Activated naive CD4-positive, alpha-beta T cell treated with anti-CD3 and anti-CD28 coated beads for 36 hours (primary cell): ENCODE measurements at regions not wholly inside any gene's neighbourhood (a gene's known extent, or its start where the extent isn't known, plus 50 kb on each side); places are given as distances from the start of the nearest gene placed in this dataset.
"Not testable (repeated sequence)": the region's sequence is repeated elsewhere in the genome, so short reads cannot be mapped to it uniquely, and the experiment has no call there.

Source experiments
- CTCF ChIA-PET: fragments of 350-600 bp; sonication (Branson Sonifier 250); formaldehyde crosslinking; loops from one replicate; lab custom pipeline; 2021; ENCODE audit warnings: antibody characterized with exemption; lab: Charles Lee
- DNase-seq: peaks from one replicate; pipeline ENCODE4 v3.0.0-alpha.2; 2020
- H3K27ac Mint-ChIP-seq: one replicate; pipeline ENCODE4 v1.8.0; 2021; ENCODE audit warnings: mild to moderate bottlenecking, mixed read lengths
- H3K27me3 Mint-ChIP-seq: one replicate; pipeline ENCODE4 v1.8.0; 2021; ENCODE audit warnings: low read depth, mixed read lengths
- H3K36me3 Mint-ChIP-seq: one replicate; pipeline ENCODE4 v1.8.0; 2021; ENCODE audit warnings: low read depth, mixed read lengths
- H3K4me1 Mint-ChIP-seq: one replicate; pipeline ENCODE4 v1.8.0; 2021; ENCODE audit warnings: low read depth, mixed read lengths
- H3K4me3 Mint-ChIP-seq: one replicate; pipeline ENCODE4 v1.8.0; 2021; ENCODE audit warnings: mild to moderate bottlenecking, moderate library complexity, mixed read lengths
- H3K9me3 Mint-ChIP-seq: one replicate; pipeline ENCODE4 v1.8.0; 2021; ENCODE audit warnings: mixed read lengths
- intact Hi-C: fragments of 100-400 bp; cut with micrococcal nuclease; formaldehyde crosslinking; loops from one replicate; pipeline ENCODE4 v1.15.1; 2023

DNA sequence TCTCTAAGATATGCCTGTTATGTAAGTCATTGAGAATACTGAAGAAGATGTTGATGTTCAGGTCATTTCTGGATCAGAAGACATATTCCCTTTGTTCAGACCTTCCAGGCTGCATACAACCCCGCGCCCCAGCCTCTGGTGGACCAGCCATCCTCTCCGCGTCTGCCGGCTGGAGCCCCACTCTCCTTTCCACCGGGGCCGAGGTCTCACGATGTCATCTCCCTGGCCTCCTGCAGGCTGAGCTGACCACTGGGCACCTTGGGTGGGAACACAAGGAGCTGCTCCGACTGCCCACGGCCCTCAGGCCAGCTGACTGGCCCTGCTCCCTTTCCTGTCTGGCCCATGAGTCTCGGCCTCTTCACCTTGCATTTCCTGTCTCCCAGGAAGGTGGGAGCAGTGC is 124.6 kb downstream of the SHANK2 start:
- no peak overlapping the region for H3K4me3 Mint-ChIP-seq
- intact Hi-C loops: no loop called here
- CTCF ChIA-PET: no interaction called here
- peaks cover 4% of the 10 kb centered on the region for H3K9me3 Mint-ChIP-seq
- no peaks in the 10 kb centered on the region for H3K27me3 Mint-ChIP-seq
- DNase-seq: no peak
- H3K36me3 Mint-ChIP-seq: no peaks in the 10 kb centered on the region
- H3K27ac Mint-ChIP-seq: no peak overlapping the region
- H3K4me1 Mint-ChIP-seq: no peaks in the 10 kb centered on the region

DNA sequence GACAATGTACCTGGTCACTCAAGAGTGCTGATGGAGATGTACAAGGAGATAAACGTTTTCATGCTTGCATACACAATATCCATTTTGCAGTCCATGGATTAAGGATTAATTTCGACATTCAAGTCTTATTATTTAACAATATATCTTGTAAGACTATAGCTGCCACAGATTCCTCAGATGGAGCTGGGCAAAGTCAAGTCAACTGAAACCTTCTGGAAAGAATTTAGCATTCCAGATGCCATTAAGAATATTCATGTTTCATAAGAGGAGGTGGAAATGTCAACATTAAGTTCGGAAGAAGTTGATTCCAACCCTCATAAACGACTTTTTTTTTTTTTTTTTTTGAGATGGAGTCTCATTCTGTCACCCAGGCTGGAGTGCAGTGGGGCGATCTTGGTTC is 126.0 kb downstream of the SHANK2 start:
- CTCF ChIA-PET: not testable (repeated sequence)

DNA sequence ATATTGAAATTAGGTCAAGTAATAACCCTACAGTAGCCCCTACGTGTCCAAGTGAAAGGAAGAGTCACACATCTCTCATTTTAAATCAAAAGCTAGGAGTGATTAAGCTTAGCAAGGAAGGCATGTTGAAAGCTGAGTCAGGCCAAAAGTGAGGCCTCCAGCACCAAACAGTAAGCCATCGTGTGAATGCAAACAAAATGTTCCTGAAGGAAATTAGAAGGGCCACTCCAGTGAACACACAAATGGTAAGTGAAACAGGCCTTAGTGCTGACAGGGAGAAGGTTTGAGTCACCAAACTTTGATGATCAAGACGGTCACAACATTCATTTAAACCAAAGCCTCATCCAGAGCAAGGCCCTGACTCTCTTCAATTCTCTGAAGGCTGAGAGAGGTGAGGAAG is 127.2 kb downstream of the SHANK2 start:
- H3K4me3 Mint-ChIP-seq: no peak overlapping the region
- H3K9me3 Mint-ChIP-seq: peaks cover 4% of the 10 kb centered on the region
- intact Hi-C loops: no loop called here
- no peaks in the 10 kb centered on the region for H3K36me3 Mint-ChIP-seq
- no peak overlapping the region for H3K27ac Mint-ChIP-seq
- no peak for DNase-seq
- CTCF ChIA-PET: no interaction called here
- peaks cover 5% of the 10 kb centered on the region for H3K27me3 Mint-ChIP-seq
- H3K4me1 Mint-ChIP-seq: no peaks in the 10 kb centered on the region

More for the DNA sequence above, 126.0 kb downstream of the SHANK2 start:
- H3K9me3 Mint-ChIP-seq, DNase-seq, intact Hi-C loops, H3K4me1 Mint-ChIP-seq, H3K36me3 Mint-ChIP-seq, H3K27me3 Mint-ChIP-seq, H3K4me3 Mint-ChIP-seq, H3K27ac Mint-ChIP-seq: not testable (repeated sequence)

DNA sequence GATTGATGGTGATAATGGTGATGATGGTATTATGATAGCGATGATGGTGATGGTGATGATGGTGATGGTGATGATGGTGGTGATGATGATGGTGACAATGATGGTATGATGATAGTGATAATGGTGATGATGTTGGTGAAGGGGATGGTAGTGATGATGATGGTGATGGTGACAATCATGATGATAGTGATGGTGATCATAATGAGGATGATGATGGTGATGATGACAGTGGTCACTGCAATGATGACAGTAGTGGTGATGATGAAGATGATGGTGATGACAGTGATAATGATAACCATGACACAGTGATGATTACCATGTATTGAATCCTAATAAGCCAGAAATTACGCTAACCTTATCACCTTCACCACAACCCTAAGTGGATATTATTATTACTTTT is 128.2 kb downstream of the SHANK2 start:
- no peak for DNase-seq
- CTCF ChIA-PET: no interaction called here
- H3K36me3 Mint-ChIP-seq: no peaks in the 10 kb centered on the region
- H3K4me3 Mint-ChIP-seq: no peak overlapping the region
- intact Hi-C loops: no loop called here
- H3K27me3 Mint-ChIP-seq: peaks cover 10% of the 10 kb centered on the region
- no peak overlapping the region for H3K27ac Mint-ChIP-seq
- H3K9me3 Mint-ChIP-seq: peaks cover 4% of the 10 kb centered on the region
- H3K4me1 Mint-ChIP-seq: no peaks in the 10 kb centered on the region

DNA sequence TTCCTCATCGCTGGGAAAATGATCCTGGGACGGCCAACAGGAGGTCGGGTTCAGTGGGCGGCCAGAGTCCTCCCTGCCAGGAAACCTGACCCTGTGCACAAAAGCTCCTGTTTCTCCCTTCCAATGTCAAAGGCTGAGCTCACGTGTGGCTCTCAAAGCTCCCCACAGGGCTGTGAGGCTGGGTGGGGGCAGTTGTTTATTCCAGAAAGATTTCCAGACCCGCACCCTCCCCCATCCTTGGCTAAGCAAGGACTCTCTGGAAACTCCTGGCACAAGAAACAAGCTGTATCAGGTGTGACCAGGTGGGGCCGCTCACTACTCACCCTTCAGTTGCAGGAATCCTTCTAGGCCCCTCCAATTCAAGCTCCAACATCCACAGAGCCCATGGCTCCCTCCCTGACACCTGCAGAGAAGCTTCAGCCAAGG is 131.9 kb downstream of the SHANK2 start:
- H3K27me3 Mint-ChIP-seq: peaks cover 20% of the 10 kb centered on the region
- CTCF ChIA-PET: no interaction called here
- no peaks in the 10 kb centered on the region for H3K4me1 Mint-ChIP-seq
- intact Hi-C loops: no loop called here
- H3K4me3 Mint-ChIP-seq: no peak overlapping the region
- no peaks in the 10 kb centered on the region for H3K36me3 Mint-ChIP-seq
- peaks cover 4% of the 10 kb centered on the region for H3K9me3 Mint-ChIP-seq
- no peak for DNase-seq
- H3K27ac Mint-ChIP-seq: no peak overlapping the region

DNA sequence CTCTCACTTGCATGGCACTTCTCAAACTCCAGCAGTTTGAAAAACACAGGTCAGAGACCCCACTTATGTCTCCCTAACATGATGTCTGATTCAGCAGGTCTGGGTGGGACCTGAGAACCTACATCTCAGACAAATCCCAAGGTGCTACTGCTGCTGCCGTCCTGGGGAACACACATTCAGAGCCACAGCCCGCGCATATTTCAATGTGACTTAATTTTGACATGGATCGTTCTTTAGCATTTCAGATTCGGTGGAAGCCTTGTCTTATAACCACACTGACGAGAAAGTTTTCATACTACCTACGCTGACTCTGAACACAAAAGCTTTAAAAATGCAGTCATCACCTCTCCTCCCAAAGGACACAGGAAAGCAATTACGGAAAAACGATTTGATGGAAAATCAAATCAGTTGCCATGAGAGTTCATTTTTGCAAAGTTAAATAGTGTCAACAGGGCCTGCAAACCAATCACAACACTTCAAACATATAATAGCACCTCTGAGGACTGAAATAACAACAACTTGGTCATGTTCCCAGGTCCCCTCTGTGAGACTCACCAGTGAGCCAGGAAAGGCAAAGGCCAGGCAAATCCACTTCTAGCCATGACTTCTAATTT is 132.6 kb downstream of the SHANK2 start:
- intact Hi-C loops: no loop called here
- no peak for DNase-seq
- peaks cover 4% of the 10 kb centered on the region for H3K9me3 Mint-ChIP-seq
- CTCF ChIA-PET: no interaction called here
- H3K27me3 Mint-ChIP-seq: peaks cover 20% of the 10 kb centered on the region
- no peaks in the 10 kb centered on the region for H3K36me3 Mint-ChIP-seq
- no peak overlapping the region for H3K4me3 Mint-ChIP-seq
- no peak overlapping the region for H3K27ac Mint-ChIP-seq
- H3K4me1 Mint-ChIP-seq: no peaks in the 10 kb centered on the region

DNA sequence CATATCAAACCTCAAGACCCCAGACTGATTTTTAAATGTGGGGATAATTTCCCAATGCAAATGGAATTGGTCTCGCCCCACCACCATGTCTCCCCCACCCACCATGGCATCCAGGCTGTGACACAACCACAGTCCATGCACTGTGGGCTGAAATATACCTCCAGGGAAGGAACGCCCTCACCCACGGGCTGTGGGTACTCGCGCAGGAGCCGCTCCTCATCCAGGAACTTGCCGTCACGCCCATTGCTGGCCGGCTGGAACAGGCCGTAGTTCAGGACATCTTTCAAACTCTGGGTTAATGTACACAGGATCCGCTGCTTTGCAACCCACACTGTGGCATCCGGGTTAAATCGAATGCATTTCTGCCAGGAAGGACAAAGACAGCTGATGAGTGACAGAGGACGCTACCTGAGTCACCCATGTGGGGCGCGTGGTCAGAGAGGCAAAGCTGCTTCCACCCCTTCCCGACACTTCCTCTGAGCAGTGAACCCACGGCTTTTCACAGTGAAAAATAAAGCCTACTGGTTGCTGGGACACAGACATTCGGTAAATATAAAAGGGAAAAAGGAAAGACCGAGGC is 133.6 kb downstream of the SHANK2 start:
- H3K27ac Mint-ChIP-seq: no peak overlapping the region
- intact Hi-C loops: no loop called here
- no peaks in the 10 kb centered on the region for H3K36me3 Mint-ChIP-seq
- no peak for DNase-seq
- H3K9me3 Mint-ChIP-seq: peaks cover under 1% of the 10 kb centered on the region
- no peak overlapping the region for H3K4me3 Mint-ChIP-seq
- CTCF ChIA-PET: no interaction called here
- H3K27me3 Mint-ChIP-seq: peaks cover 20% of the 10 kb centered on the region
- H3K4me1 Mint-ChIP-seq: no peaks in the 10 kb centered on the region

DNA sequence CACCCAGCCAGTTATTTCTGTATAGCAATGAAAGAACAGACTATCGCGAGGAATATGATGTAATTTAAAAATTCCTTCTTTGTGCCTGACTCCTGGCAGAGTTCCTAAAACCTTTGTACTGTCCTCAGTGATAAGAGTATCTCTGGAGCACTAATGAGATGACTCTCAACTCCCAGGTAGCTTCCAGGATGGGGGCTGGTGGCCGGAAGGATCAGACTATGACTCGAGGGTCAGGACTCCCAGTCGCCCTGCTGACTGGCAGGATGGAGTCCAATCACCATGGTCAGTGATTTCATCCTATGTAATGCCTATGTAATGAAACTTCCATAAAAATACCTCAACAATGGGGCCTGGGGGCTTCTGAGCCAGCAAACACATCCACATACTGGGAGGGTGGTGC is 135.1 kb downstream of the SHANK2 start:
- CTCF ChIA-PET: no interaction called here
- no peaks in the 10 kb centered on the region for H3K36me3 Mint-ChIP-seq
- no peaks in the 10 kb centered on the region for H3K4me1 Mint-ChIP-seq
- no peak overlapping the region for H3K4me3 Mint-ChIP-seq
- intact Hi-C loops: no loop called here
- H3K27ac Mint-ChIP-seq: no peak overlapping the region
- no peaks in the 10 kb centered on the region for H3K9me3 Mint-ChIP-seq
- peaks cover 26% of the 10 kb centered on the region for H3K27me3 Mint-ChIP-seq
- no peak for DNase-seq

DNA sequence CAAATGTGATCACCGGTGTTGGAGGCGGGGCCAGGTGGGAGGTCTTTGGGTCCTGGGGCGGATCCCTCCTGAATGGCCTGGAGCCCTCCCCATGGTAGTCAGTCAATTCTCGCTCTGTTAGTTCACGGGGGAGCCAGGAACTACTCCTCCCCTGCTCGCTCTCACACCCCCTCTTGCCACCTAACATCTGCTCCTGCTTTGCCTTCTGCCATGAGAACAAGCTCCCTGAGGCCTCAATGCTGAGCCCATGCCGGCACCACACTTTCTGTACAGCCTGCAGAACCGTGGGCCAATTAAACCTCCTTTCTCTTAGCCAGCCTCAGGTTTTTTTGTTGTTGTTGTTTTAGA is 135.7 kb downstream of the SHANK2 start:
- H3K9me3 Mint-ChIP-seq: no peaks in the 10 kb centered on the region
- intact Hi-C loops: no loop called here
- no peak overlapping the region for H3K4me3 Mint-ChIP-seq
- H3K4me1 Mint-ChIP-seq: no peaks in the 10 kb centered on the region
- CTCF ChIA-PET: no interaction called here
- no peaks in the 10 kb centered on the region for H3K36me3 Mint-ChIP-seq
- H3K27ac Mint-ChIP-seq: no peak overlapping the region
- DNase-seq: no peak
- H3K27me3 Mint-ChIP-seq: peaks cover 27% of the 10 kb centered on the region

DNA sequence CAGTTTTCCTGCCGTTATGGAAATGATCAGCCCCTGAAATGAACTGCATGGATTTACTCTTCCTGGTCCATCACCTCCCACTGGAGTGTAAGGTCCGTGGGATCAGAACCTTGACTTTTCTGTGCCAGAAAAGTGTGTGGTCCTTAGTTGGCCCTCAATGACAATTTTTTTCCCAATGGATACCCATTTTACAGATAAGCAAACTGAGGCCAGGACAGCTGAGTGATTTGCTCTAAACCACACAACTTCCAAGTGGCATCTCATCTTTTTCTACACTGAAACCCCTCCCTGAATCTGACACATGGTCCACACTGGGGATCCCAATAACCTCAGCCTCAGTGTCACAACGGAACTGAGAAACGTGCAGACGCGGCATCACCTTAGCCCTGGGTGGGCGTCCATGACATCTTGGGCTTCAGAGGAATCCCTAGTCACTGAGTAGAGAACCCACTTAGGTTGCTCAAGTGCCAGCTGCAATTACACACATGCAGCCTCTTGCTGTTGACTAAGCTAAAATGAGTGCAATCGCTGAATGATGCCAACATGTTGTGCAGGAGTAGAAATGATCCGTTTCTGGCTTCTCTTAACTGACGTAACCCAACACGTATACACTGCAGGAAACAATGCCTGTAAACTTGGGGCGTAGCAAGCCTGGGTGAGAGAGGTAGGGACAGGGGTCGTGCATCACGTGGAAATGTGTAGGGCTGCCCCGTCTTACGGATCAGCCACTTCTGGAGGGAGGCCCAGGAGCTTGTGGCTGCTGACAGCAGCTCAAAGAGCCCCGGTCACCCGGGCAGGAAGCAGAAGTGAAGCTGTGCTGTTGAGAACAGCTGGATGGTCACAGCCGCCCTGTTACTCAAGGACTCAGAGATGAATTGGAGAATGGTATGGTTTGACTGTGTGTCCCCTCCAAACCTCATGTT is 136.3 kb downstream of the SHANK2 start:
- CTCF ChIA-PET: no interaction called here
- DNase-seq: no peak
- Mint-ChIP-seq H3K27me3 (peaks cover 30% of the 10 kb centered on the region), H3K27ac (no peak overlapping the region), H3K4me3 (no peak overlapping the region), H3K9me3 (no peaks in the 10 kb centered on the region), H3K4me1 (no peaks in the 10 kb centered on the region), H3K36me3 (no peaks in the 10 kb centered on the region)
- intact Hi-C loops: no loop called here

DNA sequence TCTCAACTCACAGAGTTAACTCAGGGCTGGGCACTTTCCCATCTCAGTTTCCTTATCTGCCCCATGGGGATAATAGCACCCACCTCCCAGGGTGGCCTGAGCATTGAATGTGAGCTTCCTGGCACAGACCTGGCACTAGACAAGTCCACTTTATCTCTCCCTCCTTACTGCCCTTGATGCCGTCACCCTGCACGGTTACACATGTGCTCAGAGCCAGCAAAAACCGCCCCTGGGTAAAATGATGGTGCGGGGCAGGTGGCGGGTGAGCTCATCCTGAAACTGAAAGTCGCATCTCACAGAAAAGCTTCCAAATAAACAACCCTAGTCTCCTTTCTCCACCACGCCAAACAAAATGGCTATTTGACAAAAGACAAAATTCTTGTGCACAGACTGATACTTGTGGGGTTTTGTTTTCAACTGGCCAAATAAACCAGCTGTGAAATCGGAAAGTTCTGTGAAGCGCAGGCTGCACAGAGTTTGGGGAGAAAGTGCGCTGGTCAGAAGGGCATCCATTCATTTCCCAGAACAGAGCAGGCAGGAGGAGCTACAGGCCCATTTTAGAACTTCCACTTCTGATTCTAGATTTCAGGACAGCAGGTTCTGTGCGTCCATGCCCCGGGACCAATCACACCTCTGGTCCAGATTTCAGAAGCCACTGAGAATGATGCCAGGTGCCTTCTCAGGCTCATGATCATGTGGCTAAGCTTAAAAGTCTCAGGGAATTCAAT is 138.1 kb downstream of the SHANK2 start:
- DNase-seq: no peak
- Mint-ChIP-seq H3K4me1 (no peaks in the 10 kb centered on the region), H3K27me3 (peaks cover 20% of the 10 kb centered on the region), H3K4me3 (no peak overlapping the region), H3K27ac (no peak overlapping the region), H3K36me3 (no peaks in the 10 kb centered on the region), H3K9me3 (no peaks in the 10 kb centered on the region)
- intact Hi-C loops: no loop called here
- CTCF ChIA-PET: no interaction called here

DNA sequence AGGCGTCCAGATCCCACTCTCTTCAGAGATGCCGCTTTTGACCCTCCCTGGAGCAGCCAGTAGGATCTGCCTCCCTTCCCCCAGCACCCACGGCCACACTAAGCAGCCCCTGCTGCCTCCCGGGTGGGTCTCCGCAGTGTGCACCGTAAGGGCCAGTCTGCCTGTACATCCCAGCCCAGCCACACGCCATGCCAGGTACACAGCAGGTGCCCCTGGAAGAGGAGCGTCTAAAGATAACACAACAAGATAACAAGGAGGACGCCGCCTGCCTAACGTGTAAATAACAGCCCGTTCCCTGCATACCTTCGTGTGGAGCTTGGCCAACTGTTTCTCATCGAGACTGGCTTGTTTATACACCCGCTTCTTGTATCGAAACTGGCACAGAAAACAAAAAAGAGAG is 139.4 kb downstream of the SHANK2 start:
- CTCF ChIA-PET: no interaction called here
- Mint-ChIP-seq H3K27me3 (peaks cover 10% of the 10 kb centered on the region), H3K27ac (no peak overlapping the region), H3K9me3 (no peaks in the 10 kb centered on the region), H3K36me3 (no peaks in the 10 kb centered on the region), H3K4me3 (no peak overlapping the region), H3K4me1 (no peaks in the 10 kb centered on the region)
- intact Hi-C loops: no loop called here
- no peak for DNase-seq
